ENCODE measurements at regions not wholly inside any gene's neighbourhood (a gene's known extent, or its start where the extent isn't known, plus 50 kb on each side); places are given as distances from the start of the nearest gene placed in this dataset.

GRCh38 chr9:32837551-32838058 is 54.3 kb downstream of the TMEM215 start:
- DNase-seq (ENCODE audit: low read depth), result no peak
- H3K4me3 ChIP-seq (ENCODE audit: low read depth, low read length), result no peak overlapping the region

GRCh38 chr9:32839013-32839885 is 55.9 kb downstream of the TMEM215 start:
- no peak for DNase-seq (ENCODE audit: low read depth)
- H3K4me3 ChIP-seq (ENCODE audit: low read depth, low read length), result no peak overlapping the region
- in situ Hi-C loops (cut with HindIII; ENCODE audit: low sequenced_read_pairs), result no loop called here
- TF ChIP-seq, protein P1, sequence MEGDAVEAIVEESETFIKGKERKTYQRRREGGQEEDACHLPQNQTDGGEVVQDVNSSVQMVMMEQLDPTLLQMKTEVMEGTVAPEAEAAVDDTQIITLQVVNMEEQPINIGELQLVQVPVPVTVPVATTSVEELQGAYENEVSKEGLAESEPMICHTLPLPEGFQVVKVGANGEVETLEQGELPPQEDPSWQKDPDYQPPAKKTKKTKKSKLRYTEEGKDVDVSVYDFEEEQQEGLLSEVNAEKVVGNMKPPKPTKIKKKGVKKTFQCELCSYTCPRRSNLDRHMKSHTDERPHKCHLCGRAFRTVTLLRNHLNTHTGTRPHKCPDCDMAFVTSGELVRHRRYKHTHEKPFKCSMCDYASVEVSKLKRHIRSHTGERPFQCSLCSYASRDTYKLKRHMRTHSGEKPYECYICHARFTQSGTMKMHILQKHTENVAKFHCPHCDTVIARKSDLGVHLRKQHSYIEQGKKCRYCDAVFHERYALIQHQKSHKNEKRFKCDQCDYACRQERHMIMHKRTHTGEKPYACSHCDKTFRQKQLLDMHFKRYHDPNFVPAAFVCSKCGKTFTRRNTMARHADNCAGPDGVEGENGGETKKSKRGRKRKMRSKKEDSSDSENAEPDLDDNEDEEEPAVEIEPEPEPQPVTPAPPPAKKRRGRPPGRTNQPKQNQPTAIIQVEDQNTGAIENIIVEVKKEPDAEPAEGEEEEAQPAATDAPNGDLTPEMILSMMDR (IDR thresholded peaks at IDR 0.05; ENCODE audit: low read depth, low read length, missing control alignments), result no peak

More at GRCh38 chr9:32837551-32838058, 54.3 kb downstream of the TMEM215 start:
- TF ChIP-seq, protein P1 (IDR thresholded peaks at IDR 0.05; ENCODE audit: low read depth, low read length, missing control alignments), result no peak
- in situ Hi-C loops (cut with HindIII; ENCODE audit: low sequenced_read_pairs), result no loop called here

GRCh38 chr9:32841314-32841713 is 58.0 kb downstream of the TMEM215 start:
- in situ Hi-C loops (cut with HindIII; ENCODE audit: low sequenced_read_pairs), result no loop called here
- no peak overlapping the region for H3K4me3 ChIP-seq (ENCODE audit: low read depth, low read length)
- DNase-seq (ENCODE audit: low read depth), result no peak
- TF ChIP-seq, protein P1 (IDR thresholded peaks at IDR 0.05; ENCODE audit: low read depth, low read length, missing control alignments), result no peak

GRCh38 chr9:32843295-32843694 is 60.0 kb downstream of the TMEM215 start:
- TF ChIP-seq, protein P1 (IDR thresholded peaks at IDR 0.05; ENCODE audit: low read depth, low read length, missing control alignments), result no peak
- no peak for DNase-seq (ENCODE audit: low read depth)
- in situ Hi-C loops (cut with HindIII; ENCODE audit: low sequenced_read_pairs), result no loop called here
- no peak overlapping the region for H3K4me3 ChIP-seq (ENCODE audit: low read depth, low read length)

- no peak for DNase-seq (ENCODE audit: low read depth)
- TF ChIP-seq, protein P1 (IDR thresholded peaks at IDR 0.05; ENCODE audit: low read depth, low read length, missing control alignments), result no peak
- no peak overlapping the region for H3K4me3 ChIP-seq (ENCODE audit: low read depth, low read length)
- in situ Hi-C loops (cut with HindIII; ENCODE audit: low sequenced_read_pairs), result no loop called here
Measured at GRCh38 chr9:32844259-32844658, 60.9 kb downstream of the TMEM215 start.

DNA sequence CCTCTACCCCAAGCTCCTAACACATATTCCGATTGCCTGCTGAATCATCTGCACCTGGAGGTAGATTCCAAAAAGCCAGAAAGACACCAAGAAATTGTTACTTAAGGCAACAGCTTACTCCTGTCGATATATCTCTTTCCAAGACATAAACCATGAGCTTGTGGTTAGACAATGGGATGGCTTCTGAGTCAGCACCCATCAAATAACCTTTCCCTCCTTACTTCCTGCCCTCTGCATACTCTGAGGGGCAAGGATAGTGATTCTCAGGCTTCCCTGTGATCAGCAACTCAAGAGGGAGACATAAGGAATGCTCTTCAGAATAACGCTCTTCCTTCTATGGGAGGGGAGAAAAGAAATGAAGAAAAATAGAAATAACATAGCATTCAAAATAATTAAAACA is 70.9 kb downstream of the TMEM215 start:
- in situ Hi-C loops (cut with HindIII; ENCODE audit: low sequenced_read_pairs), result no loop called here
- TF ChIP-seq, protein P1 (IDR thresholded peaks at IDR 0.05; ENCODE audit: low read depth, low read length, missing control alignments), result no peak
- no peak overlapping the region for H3K4me3 ChIP-seq (ENCODE audit: low read depth, low read length)
- DNase-seq (ENCODE audit: low read depth), result no peak
